Gastroesophageal sphincter (tissue), 3 donors: ENCODE measurements at regions not wholly inside any gene's neighbourhood (a gene's known extent, or its start where the extent isn't known, plus 50 kb on each side); places are given as distances from the start of the nearest gene placed in this dataset.

Experiments used
- POLR2A ChIP-seq, 2 donors: fragments of 450-650 bp; IDR thresholded peaks; one replicate each; pipeline ENCODE4 v1.6.1; 2017; ENCODE audit warnings: antibody characterized with exemption in 2 of 2, mild to moderate bottlenecking in 2 of 2, moderate library complexity in 1 of 2
- TF ChIP-seq, protein P1 (sequence below), 4 experiments: fragments of 200-600 bp in 2 of 4; fragments of 450-650 bp in 2 of 4; sonication (generic) in 1 of 4; IDR thresholded peaks; one replicate each; pipeline ENCODE4 v1.5.1; 2017 to 2019; ENCODE audit warnings: antibody characterized with exemption in 4 of 4, mild to moderate bottlenecking in 2 of 4, moderate library complexity in 2 of 4

- TF ChIP-seq, protein P1, sequence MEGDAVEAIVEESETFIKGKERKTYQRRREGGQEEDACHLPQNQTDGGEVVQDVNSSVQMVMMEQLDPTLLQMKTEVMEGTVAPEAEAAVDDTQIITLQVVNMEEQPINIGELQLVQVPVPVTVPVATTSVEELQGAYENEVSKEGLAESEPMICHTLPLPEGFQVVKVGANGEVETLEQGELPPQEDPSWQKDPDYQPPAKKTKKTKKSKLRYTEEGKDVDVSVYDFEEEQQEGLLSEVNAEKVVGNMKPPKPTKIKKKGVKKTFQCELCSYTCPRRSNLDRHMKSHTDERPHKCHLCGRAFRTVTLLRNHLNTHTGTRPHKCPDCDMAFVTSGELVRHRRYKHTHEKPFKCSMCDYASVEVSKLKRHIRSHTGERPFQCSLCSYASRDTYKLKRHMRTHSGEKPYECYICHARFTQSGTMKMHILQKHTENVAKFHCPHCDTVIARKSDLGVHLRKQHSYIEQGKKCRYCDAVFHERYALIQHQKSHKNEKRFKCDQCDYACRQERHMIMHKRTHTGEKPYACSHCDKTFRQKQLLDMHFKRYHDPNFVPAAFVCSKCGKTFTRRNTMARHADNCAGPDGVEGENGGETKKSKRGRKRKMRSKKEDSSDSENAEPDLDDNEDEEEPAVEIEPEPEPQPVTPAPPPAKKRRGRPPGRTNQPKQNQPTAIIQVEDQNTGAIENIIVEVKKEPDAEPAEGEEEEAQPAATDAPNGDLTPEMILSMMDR (IDR thresholded peaks at IDR 0.05) = no peak
- TF ChIP-seq POLR2A (IDR thresholded peaks at IDR 0.05) = no peak
These were observed 277.7 kb downstream of the RNF144A start for GRCh38 chr2:7194950-7195349.
